HG03460 (cell line): ENCODE measurements at regions not wholly inside any gene's neighbourhood (a gene's known extent, or its start where the extent isn't known, plus 50 kb on each side); places are given as distances from the start of the nearest gene placed in this dataset.
"Not testable (repeated sequence)": the region's sequence is repeated elsewhere in the genome, so short reads cannot be mapped to it uniquely, and the experiment has no call there.

Source experiments
- ATAC-seq: cut with Tn5 transposase; IDR thresholded peaks from one replicate; pipeline ENCODE4 v1.9.1; 2021; ENCODE audit not compliant: unreplicated experiment

- ATAC-seq, result no peak
These were observed 132.6 kb upstream of the PODXL start for GRCh38 chr7:131688738-131689661.

- no peak for ATAC-seq
These were observed 130.9 kb upstream of the PODXL start for GRCh38 chr7:131687296-131687695.

- no peak for ATAC-seq
These were observed 130.4 kb upstream of the PODXL start for GRCh38 chr7:131686833-131687232.

GRCh38 chr7:131683536-131684125, 127.2 kb upstream of the PODXL start:
- ATAC-seq, result no peak

GRCh38 chr7:131681961-131682360, 125.5 kb upstream of the PODXL start:
- no peak for ATAC-seq

- not testable (repeated sequence) for ATAC-seq
These were observed 122.6 kb upstream of the PODXL start for GRCh38 chr7:131679071-131679470.

DNA sequence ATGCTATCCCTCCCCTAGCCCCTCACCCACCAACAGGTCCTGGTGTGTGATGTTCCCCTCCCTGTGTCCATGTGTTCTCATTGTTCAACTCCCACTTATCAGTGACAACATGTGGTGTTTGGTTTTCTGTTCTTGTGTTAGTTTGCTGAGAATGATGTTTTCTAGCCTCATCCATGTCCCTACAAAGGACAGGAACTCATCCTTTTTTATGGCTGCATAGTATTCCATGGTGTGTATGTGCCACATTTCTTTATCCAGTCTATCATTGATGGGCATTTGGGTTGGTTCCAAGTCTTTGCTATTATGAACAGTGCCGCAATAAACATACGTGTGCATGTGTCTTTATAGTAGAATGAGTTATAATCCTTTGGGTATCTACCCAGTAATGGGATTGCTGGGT, 120.4 kb upstream of the PODXL start:
- not testable (repeated sequence) for ATAC-seq

DNA sequence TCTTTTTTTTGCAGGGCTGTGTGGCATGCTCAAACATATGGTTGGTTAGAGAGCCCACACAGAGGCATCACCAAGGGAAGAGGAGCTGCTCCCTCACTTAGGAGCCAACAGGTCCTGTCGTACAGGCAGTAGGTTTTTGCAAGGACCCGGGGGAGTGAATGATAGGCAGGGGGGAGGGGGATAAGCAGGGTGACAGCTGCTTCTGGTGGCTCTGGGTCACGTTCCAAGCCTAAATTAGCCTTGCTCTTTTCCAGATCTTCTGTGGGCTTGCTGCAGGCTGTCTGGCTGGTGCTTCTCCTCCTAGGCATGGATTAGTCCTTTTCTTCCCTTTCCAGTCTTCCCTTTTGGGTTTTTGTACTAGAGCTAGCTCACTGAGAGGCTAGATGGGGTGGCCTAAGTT, 117.7 kb upstream of the PODXL start:
- ATAC-seq, result no peak

DNA sequence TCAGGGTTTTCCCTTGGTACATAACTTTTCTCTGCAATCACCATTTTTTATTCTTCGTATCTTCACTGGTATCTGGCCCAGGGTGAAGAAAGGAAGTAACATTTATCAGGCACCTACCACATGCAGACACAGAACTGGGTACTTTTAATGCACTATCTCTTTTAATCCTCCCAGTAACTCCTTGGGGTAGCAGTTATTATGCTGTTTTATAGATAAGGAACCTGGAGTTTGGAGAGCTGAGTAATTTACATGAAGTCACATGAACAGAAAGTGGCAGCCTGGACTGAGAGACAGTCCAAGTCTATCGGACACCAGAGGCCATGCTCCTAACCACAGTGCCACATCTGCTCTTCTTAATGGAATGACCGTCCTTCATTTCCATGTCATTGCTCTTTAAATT, 117.1 kb upstream of the PODXL start:
- ATAC-seq, result no peak

DNA sequence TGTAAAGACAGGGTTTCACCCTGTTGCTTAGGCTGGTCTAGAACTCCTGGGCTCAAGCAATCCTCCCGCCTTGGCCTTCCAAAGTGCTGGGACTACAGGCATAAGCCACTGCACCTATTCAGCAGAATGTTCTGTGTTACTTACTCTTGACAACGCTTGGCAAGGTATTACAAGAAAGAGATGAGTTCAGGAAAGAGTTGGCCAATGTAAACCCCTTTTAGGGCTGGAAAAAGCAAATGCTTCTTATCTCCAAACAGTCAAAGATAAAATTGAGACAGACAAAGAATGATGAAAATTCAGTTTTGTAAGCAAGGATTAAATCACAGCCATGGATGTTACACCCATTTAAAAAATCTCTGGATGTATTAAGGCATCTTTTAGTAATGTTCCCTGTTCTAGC, 114.0 kb upstream of the PODXL start:
- no peak for ATAC-seq

GRCh38 chr7:131667699-131668098, 111.3 kb upstream of the PODXL start:
- ATAC-seq, result no peak

DNA sequence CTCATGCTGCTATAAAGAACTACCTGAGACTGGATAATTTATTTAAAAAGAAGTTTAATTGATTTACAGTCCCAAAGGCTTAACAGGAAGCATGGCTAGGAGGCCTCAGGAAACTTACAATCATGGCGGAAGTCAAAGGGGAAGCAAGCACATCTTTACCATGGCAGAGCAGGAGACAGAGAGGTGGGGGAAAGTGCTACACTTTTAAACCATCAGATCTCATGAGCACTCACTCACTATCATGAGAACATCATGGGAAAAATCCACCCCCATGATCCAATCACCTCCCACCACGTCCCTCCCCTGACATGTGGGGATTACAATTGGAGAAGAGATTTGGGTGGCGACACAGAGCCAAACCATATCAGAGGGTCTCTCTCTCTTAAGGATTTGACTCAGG, 108.6 kb upstream of the PODXL start:
- no peak for ATAC-seq

DNA sequence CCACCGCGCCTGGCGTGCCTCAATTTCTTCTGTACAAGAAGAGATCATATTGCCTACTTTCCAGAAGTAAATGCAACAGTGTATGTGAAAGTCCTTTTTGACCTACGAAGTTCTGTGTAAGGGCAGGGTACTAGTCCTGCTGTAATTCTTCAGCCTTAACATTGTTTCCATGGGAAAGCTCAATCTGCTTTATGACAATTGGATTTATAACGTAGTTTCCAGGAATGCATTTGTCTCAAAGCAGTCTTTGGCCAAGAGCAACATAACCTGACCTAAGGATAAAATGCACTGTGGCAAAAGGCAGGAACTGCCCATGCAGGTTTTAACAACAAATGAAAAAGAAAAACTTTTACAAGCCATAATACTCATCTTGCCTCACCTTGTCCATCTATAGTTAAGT, 108.1 kb upstream of the PODXL start:
- ATAC-seq, result no peak

DNA sequence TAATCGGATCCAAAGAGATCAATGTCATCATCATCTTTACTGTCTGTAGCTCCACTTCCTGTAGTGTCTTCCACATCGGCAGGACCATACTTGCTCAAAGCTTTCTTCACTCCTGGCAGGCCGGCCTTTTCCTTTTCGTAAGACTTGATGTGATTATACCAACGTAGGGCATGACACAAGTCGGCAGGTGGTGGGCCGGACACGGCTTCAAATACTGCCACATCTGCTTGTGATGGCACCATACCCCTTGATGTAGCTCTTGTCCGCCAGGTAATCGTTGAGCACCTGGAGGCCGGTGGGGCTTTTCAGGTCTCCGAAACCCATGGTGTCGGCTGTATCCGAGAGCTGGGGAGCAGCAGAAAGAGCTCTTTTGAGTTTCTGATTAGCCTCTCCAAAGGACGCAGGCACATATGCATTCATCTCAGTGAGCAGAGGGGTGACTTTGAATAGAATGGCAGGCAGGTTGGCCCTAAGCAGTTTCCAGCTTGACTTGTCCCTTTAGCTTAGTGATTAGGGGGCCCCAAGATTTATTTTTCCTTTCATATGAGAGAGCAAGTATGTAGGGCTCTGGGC, 106.0 kb upstream of the PODXL start:
- not testable (repeated sequence) for ATAC-seq

DNA sequence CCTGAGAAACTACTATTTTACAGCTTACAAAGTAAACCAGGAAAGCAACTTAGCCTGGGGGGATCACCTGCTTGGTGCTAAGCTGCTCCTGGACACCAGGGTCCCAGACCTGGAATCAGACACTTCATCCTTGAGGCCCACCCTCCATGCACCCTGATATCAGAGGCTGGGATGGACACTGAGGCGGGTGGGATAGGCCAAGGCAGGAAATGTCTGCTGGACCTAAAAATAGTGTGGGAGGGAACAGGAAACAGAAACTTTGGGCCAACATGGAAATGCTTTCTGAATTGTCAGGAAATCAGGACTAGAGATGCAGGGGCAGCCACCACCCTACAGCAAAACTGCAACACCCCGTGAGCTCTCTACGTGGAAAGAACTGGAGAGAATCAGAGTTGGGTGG, 101.5 kb upstream of the PODXL start:
- no peak for ATAC-seq

DNA sequence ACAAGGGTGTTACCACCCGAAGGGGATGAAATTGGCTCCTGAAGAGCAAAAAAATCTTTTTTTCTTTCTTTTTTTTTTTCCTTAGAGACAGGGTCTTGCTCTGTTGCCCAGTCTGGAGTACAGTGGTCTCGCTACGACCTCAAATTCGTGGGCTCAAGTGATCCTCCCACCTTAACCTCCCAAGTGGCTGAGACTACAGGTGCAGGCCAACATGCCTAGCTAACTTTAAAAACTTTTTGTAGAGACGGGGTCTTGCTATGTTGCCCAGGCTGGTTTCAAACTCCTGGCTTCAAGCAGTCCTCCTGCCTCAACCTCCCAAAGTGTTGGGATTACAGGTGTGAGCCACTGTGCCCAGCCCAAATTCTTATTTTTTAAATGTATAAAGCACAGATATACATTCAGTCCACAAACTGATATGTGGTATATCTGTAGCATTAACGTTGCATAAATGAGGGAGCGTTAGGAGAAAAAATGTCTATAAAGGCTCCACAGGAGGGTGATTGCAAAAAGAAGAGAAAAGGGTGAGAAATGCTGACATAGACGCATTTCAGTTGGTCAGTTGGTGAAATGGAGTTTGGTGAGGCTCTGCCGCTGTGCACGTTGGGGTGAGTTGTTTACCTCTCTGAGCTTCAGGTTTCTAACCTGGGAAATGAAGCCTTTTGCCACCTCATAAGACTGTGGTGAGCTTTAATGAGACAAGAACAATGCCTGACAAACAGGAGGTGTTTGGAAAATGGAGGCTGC, 100.7 kb upstream of the PODXL start:
- ATAC-seq, result no peak

DNA sequence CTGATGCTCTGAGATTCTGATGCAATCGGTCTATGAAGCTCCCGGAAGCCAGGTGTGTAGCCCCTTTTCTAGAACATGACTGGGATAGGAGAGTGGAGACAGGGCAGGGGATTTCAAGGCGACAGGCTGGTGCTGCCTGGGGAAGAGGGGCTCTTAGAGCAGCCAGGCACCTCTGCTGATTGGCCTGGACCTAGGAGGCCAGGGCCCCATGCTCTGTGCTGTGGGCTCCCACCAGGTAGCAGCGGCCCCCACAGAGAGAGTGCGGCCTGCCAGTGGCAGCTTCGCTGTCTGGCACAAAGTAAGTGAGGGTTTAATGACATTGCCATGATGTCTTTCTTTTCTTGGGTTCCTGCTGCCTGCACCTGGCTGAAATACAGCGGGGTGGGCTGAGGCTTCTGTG, 99.4 kb upstream of the PODXL start:
- no peak for ATAC-seq

DNA sequence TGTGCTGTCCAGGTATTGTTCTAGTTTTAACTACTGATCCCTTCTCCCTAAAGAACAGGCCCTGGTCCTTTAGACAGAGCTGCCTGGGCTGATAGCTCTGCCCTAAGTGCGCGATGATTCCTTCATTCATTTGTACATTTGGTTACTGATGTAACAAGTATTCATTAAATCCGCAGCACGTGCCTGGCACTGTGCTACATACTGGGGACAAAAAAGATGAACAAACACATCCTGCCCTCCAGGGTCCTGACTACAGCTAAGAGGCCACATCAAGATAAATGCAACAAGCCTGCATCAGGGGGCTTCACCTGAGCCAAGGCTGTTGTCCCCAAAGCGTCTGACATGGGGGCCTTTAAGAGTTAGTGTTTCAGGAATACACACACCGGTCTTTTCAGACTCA, 99.0 kb upstream of the PODXL start:
- ATAC-seq, result no peak

DNA sequence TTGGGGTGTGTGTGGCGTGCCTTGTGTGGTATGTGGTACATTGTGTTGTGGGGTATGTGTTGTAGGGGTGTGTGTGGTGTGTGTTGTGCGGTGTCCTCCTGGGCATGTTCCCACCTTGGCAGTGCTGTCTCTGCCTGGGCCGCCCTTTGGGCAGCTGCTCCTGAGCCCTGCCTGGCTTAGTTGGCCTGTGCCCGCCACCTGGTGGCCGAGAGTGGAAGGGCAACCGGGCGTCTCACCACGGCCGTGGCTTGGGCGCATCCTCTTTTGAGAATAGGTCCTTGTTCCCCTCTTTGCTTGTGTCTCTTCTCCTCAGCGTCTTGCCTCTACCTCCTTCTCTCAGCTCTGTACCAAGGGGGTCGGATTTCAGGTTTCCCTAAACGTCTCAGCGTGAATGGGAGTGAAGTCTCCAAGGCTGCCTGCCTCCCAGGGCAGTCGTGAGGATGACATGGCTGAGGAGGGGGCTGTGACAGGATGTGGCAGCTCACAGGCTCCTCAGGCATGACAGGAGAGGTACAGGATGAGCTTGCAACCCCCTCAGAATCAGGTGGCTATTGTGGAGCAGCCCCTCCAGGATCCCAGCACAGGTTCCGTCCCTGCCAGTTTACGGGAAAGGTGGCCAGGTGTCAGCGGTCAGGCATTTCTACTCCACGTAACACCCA, 98.4 kb upstream of the PODXL start:
- peak; percentile 88 for ATAC-seq

- no peak for ATAC-seq
These were observed 97.8 kb upstream of the PODXL start for GRCh38 chr7:131654249-131654558.
